Breast epithelium (tissue), 4 donors: ENCODE measurements at regions not wholly inside any gene's neighbourhood (a gene's known extent, or its start where the extent isn't known, plus 50 kb on each side); places are given as distances from the start of the nearest gene placed in this dataset.
"Not testable (repeated sequence)": the region's sequence is repeated elsewhere in the genome, so short reads cannot be mapped to it uniquely, and the experiment has no call there.

Source experiments
- DNase-seq, 2 donors: peaks; one replicate each; pipeline ENCODE4 v3.0.0-alpha.2; 2019; ENCODE audit warnings: low spot score in 2 of 2
- H3K27ac ChIP-seq, 2 donors: fragments of 200-600 bp; sonication (generic) in 1 of 2; one replicate each; pipeline ENCODE4 v1.5.1; 2016 to 2019; ENCODE audit warnings: mild to moderate bottlenecking in 1 of 2
- H3K27me3 ChIP-seq, 2 donors: fragments of 200-600 bp; sonication (generic) in 1 of 2; one replicate each; pipeline versions ENCODE4 v1.5.1 to v1.6.0; 2017 to 2019; ENCODE audit warnings: control low read depth in 1 of 2, mild to moderate bottlenecking in 1 of 2
- H3K36me3 ChIP-seq: fragments of 200-600 bp; one replicate; pipeline ENCODE4 v1.5.1; 2019
- H3K4me1 ChIP-seq, 2 donors: fragments of 200-600 bp; sonication (generic); one replicate each; pipeline ENCODE4 v1.5.1; 2016 to 2019; ENCODE audit warnings: control low read depth in 1 of 2
- H3K4me3 ChIP-seq, 3 donors: fragments of 200-600 bp; sonication (generic); 1 replicate in 2 of 3; 2 replicates in 1 of 3; pipeline ENCODE4 v1.5.1; 2016 to 2019; ENCODE audit warnings: mild to moderate bottlenecking in 3 of 3, moderate library complexity in 2 of 3
- H3K9me3 ChIP-seq, 2 donors: fragments of 200-600 bp; sonication (generic) in 1 of 2; one replicate each; pipeline ENCODE4 v1.5.1; 2016 to 2019; ENCODE audit warnings: control low read depth in 1 of 2
- POLR2A ChIP-seq: fragments of 450-650 bp; IDR thresholded peaks from one replicate; pipeline ENCODE4 v1.6.1; 2016; ENCODE audit warnings: antibody characterized with exemption, mild to moderate bottlenecking, moderate library complexity
- POLR2AphosphoS5 ChIP-seq, 3 donors: sonication (generic); formaldehyde crosslinking; IDR thresholded peaks; one replicate each; pipeline ENCODE4 v1.6.1; 2017; ENCODE audit warnings: antibody characterized with exemption in 3 of 3
- intact Hi-C: fragments of 100-400 bp; cut with DNase I; formaldehyde crosslinking; loops from one replicate; pipeline ENCODE4 v1.15.1; 2023; ENCODE audit warnings: low total_unique reads
- TF ChIP-seq, protein P1 (sequence below), 3 donors: fragments of 450-650 bp; IDR thresholded peaks; one replicate each; pipeline ENCODE4 v1.5.1; 2016 to 2017; ENCODE audit warnings: antibody characterized with exemption in 3 of 3, mild to moderate bottlenecking in 3 of 3, moderate library complexity in 3 of 3

GRCh38 chr21:35390013-35390776 lies 341.1 kb upstream of the RUNX1 start:
- Histone ChIP-seq H3K27ac (no peak overlapping the region), H3K27me3 (no peaks in the 10 kb centered on the region), H3K36me3 (no peaks in the 10 kb centered on the region), H3K9me3 (no peaks in the 10 kb centered on the region), H3K4me3 (no peak overlapping the region), H3K4me1 (no peaks in the 10 kb centered on the region)
- intact Hi-C loops, result no loop called here
- TF ChIP-seq, protein P1, sequence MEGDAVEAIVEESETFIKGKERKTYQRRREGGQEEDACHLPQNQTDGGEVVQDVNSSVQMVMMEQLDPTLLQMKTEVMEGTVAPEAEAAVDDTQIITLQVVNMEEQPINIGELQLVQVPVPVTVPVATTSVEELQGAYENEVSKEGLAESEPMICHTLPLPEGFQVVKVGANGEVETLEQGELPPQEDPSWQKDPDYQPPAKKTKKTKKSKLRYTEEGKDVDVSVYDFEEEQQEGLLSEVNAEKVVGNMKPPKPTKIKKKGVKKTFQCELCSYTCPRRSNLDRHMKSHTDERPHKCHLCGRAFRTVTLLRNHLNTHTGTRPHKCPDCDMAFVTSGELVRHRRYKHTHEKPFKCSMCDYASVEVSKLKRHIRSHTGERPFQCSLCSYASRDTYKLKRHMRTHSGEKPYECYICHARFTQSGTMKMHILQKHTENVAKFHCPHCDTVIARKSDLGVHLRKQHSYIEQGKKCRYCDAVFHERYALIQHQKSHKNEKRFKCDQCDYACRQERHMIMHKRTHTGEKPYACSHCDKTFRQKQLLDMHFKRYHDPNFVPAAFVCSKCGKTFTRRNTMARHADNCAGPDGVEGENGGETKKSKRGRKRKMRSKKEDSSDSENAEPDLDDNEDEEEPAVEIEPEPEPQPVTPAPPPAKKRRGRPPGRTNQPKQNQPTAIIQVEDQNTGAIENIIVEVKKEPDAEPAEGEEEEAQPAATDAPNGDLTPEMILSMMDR (IDR thresholded peaks at IDR 0.05), result no peak
- TF ChIP-seq POLR2AphosphoS5 (IDR thresholded peaks at IDR 0.05) (no peak), POLR2A (no peak)
- DNase-seq, result no peak

DNA sequence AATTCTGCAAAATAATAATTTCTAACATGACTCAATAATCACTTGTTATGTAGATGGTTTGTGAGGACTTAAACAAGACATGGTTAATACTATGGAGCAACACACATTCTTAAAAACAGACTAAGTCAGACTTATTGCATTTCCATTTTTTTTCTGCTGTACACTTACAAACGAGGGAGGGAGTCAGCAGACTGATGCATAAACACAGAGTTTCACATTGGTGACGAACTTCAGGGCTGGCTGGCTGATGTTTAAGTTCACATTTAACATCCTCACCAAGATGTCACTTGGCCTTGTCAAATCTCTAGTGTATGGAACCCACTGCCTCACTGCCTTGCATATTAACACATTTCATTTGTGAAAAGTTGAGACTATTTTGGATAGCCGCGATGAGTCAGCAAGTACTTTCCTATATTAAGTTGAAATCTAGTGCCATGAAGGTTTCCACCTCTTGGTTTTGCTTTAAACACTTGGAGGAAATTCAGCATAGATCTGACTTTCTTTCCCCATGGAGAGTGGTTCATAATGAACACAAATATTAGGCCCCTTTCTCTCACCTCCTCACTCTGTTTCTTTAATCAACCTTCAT lies 337.5 kb upstream of the RUNX1 start:
- intact Hi-C loops, result no loop called here
- H3K27ac ChIP-seq, result no peak overlapping the region
- H3K27me3 ChIP-seq, result no peaks in the 10 kb centered on the region
- H3K4me1 ChIP-seq, result no peaks in the 10 kb centered on the region
- no peak overlapping the region for H3K4me3 ChIP-seq
- no peaks in the 10 kb centered on the region for H3K36me3 ChIP-seq
- H3K9me3 ChIP-seq, result no peaks in the 10 kb centered on the region
- no peak for TF ChIP-seq POLR2AphosphoS5 (IDR thresholded peaks at IDR 0.05)
- TF ChIP-seq, protein P1 (IDR thresholded peaks at IDR 0.05), result no peak
- no peak for TF ChIP-seq POLR2A
- DNase-seq, result no peak

- TF ChIP-seq, protein P1 (IDR thresholded peaks at IDR 0.05), result no peak
- no peak for TF ChIP-seq POLR2AphosphoS5 (IDR thresholded peaks at IDR 0.05)
- TF ChIP-seq POLR2A, result no peak
- Histone ChIP-seq H3K4me3 (no peak overlapping the region), H3K9me3 (no peaks in the 10 kb centered on the region), H3K27ac (no peak overlapping the region), H3K27me3 (no peaks in the 10 kb centered on the region), H3K36me3 (no peaks in the 10 kb centered on the region), H3K4me1 (no peaks in the 10 kb centered on the region)
- no peak for DNase-seq
- intact Hi-C loops, result no loop called here
These were observed 335.3 kb upstream of the RUNX1 start for GRCh38 chr21:35384375-35384774.

- TF ChIP-seq POLR2AphosphoS5 (IDR thresholded peaks at IDR 0.05) (no peak), POLR2A (no peak)
- TF ChIP-seq, protein P1 (IDR thresholded peaks at IDR 0.05), result no peak
- intact Hi-C loops, result no loop called here
- no peak for DNase-seq
- Histone ChIP-seq H3K4me3 (no peak overlapping the region), H3K9me3 (no peaks in the 10 kb centered on the region), H3K27me3 (no peaks in the 10 kb centered on the region), H3K27ac (no peak overlapping the region), H3K4me1 (no peaks in the 10 kb centered on the region), H3K36me3 (no peaks in the 10 kb centered on the region)
These were observed 333.6 kb upstream of the RUNX1 start for GRCh38 chr21:35382696-35383095.

- Histone ChIP-seq H3K27me3 (no peaks in the 10 kb centered on the region), H3K4me1 (no peaks in the 10 kb centered on the region), H3K27ac (no peak overlapping the region), H3K36me3 (no peaks in the 10 kb centered on the region), H3K9me3 (no peaks in the 10 kb centered on the region), H3K4me3 (no peak overlapping the region)
- DNase-seq, result no peak
- TF ChIP-seq, protein P1 (IDR thresholded peaks at IDR 0.05), result no peak
- no peak for TF ChIP-seq POLR2AphosphoS5 (IDR thresholded peaks at IDR 0.05)
- no peak for TF ChIP-seq POLR2A
- intact Hi-C loops, result no loop called here
These were observed 332.7 kb upstream of the RUNX1 start for GRCh38 chr21:35381743-35382310.

GRCh38 chr21:35380304-35380703 lies 331.2 kb upstream of the RUNX1 start:
- H3K36me3 ChIP-seq, H3K9me3 ChIP-seq, H3K27ac ChIP-seq, H3K27me3 ChIP-seq, DNase-seq, H3K4me1 ChIP-seq, H3K4me3 ChIP-seq, intact Hi-C loops: not testable (repeated sequence)
